AG09309 (cell line): ENCODE measurements at regions not wholly inside any gene's neighbourhood (a gene's known extent, or its start where the extent isn't known, plus 50 kb on each side); places are given as distances from the start of the nearest gene placed in this dataset.

ENCODE experiments used
- DNase-seq: peaks from one replicate; pipeline ENCODE4 v3.0.0-alpha.2; 2010; ENCODE audit warnings: low read depth
- H3K4me3 ChIP-seq: 2 replicates; pipeline ENCODE4 v1.5.1; 2011; ENCODE audit warnings: mild to moderate bottlenecking, low read depth, low read length, moderate library complexity; ENCODE audit not compliant: control insufficient read depth
- CTCF ChIP-seq: IDR thresholded peaks from 2 replicates; pipeline ENCODE4 v1.5.1; 2011; ENCODE audit warnings: mild to moderate bottlenecking, low read depth, low read length, inconsistent platforms; ENCODE audit not compliant: insufficient read depth, control insufficient read depth; ENCODE audit errors: missing control alignments

- no peak overlapping the region for H3K4me3 ChIP-seq
- DNase-seq = no peak
Measured at GRCh38 chr7:3210531-3210930, 90.5 kb upstream of the SDK1 start.

GRCh38 chr7:3214090-3214413 is 87.0 kb upstream of the SDK1 start:
- no peak for DNase-seq
- no peak for TF ChIP-seq CTCF

More at GRCh38 chr7:3210531-3210930, 90.5 kb upstream of the SDK1 start:
- no peak for TF ChIP-seq CTCF

GRCh38 chr7:3215624-3216585 is 85.1 kb upstream of the SDK1 start:
- no peak overlapping the region for H3K4me3 ChIP-seq
- no peak for DNase-seq
- TF ChIP-seq CTCF = no peak

More at GRCh38 chr7:3214090-3214413, 87.0 kb upstream of the SDK1 start:
- H3K4me3 ChIP-seq = no peak overlapping the region

GRCh38 chr7:3217166-3217565 is 83.9 kb upstream of the SDK1 start:
- TF ChIP-seq CTCF = no peak
- H3K4me3 ChIP-seq = no peak overlapping the region
- no peak for DNase-seq

- H3K4me3 ChIP-seq = no peak overlapping the region
- DNase-seq = no peak
- TF ChIP-seq CTCF = no peak
Measured at GRCh38 chr7:3218411-3219225, 82.4 kb upstream of the SDK1 start.

- no peak for DNase-seq
- no peak for TF ChIP-seq CTCF
- no peak overlapping the region for H3K4me3 ChIP-seq
Measured at GRCh38 chr7:3229904-3230470, 71.1 kb upstream of the SDK1 start.
